Activated CD8-positive, alpha-beta memory T cell treated with anti-CD3 and anti-CD28 coated beads for 4 hours (primary cell): ENCODE measurements at regions not wholly inside any gene's neighbourhood (a gene's known extent, or its start where the extent isn't known, plus 50 kb on each side); places are given as distances from the start of the nearest gene placed in this dataset.

Experiments
- DNase-seq, 2 donors: peaks; one replicate each; pipeline ENCODE4 v3.0.0-alpha.2; 2020; ENCODE audit warnings: low read depth in 2 of 2

- no peak for DNase-seq
Observed at GRCh38 chr21:43332861-43333297, 94.1 kb downstream of the SIK1 start.

- DNase-seq = no peak
Observed at GRCh38 chr21:43331962-43332828, 94.7 kb downstream of the SIK1 start.

GRCh38 chr21:43331111-43331961 is 95.6 kb downstream of the SIK1 start:
- DNase-seq = no peak

GRCh38 chr21:43330306-43330881 is 96.5 kb downstream of the SIK1 start:
- no peak for DNase-seq

- no peak for DNase-seq
Observed at GRCh38 chr21:43329711-43330269, 97.1 kb downstream of the SIK1 start.

- no peak for DNase-seq
Observed at GRCh38 chr21:43328958-43329691, 97.8 kb downstream of the SIK1 start.

- no peak for DNase-seq
Observed at GRCh38 chr21:43328185-43328957, 98.6 kb downstream of the SIK1 start.

GRCh38 chr21:43325968-43326715 is 100.8 kb downstream of the SIK1 start:
- DNase-seq = no peak

- no peak for DNase-seq
Observed at GRCh38 chr21:43325036-43325435, 101.9 kb downstream of the SIK1 start.

- no peak for DNase-seq
Observed at GRCh38 chr21:43324596-43324995, 102.3 kb downstream of the SIK1 start.

- no peak for DNase-seq
Observed at GRCh38 chr21:43323244-43324005, 103.5 kb downstream of the SIK1 start.

- no peak for DNase-seq
Observed at GRCh38 chr21:43322805-43323204, 104.1 kb downstream of the SIK1 start.

GRCh38 chr21:43322311-43322710 is 104.6 kb downstream of the SIK1 start:
- DNase-seq = no peak

- DNase-seq = no peak
Observed at GRCh38 chr21:43321611-43322010, 105.3 kb downstream of the SIK1 start.

- DNase-seq = no peak
Observed at GRCh38 chr21:43321111-43321510, 105.8 kb downstream of the SIK1 start.

GRCh38 chr21:43320526-43320925 is 106.4 kb downstream of the SIK1 start:
- DNase-seq = no peak

GRCh38 chr21:43318841-43319781 is 107.8 kb downstream of the SIK1 start:
- DNase-seq = no peak

GRCh38 chr21:43318368-43318767 is 108.6 kb downstream of the SIK1 start:
- DNase-seq = no peak
